CD4-positive, alpha-beta T cell treated with Interleukin-15 for 1 hour (primary cell): ENCODE measurements at regions not wholly inside any gene's neighbourhood (a gene's known extent, or its start where the extent isn't known, plus 50 kb on each side); places are given as distances from the start of the nearest gene placed in this dataset.

Source experiments
- DNase-seq: peaks from one replicate; pipeline ENCODE4 v3.0.0-alpha.2; 2020

DNA sequence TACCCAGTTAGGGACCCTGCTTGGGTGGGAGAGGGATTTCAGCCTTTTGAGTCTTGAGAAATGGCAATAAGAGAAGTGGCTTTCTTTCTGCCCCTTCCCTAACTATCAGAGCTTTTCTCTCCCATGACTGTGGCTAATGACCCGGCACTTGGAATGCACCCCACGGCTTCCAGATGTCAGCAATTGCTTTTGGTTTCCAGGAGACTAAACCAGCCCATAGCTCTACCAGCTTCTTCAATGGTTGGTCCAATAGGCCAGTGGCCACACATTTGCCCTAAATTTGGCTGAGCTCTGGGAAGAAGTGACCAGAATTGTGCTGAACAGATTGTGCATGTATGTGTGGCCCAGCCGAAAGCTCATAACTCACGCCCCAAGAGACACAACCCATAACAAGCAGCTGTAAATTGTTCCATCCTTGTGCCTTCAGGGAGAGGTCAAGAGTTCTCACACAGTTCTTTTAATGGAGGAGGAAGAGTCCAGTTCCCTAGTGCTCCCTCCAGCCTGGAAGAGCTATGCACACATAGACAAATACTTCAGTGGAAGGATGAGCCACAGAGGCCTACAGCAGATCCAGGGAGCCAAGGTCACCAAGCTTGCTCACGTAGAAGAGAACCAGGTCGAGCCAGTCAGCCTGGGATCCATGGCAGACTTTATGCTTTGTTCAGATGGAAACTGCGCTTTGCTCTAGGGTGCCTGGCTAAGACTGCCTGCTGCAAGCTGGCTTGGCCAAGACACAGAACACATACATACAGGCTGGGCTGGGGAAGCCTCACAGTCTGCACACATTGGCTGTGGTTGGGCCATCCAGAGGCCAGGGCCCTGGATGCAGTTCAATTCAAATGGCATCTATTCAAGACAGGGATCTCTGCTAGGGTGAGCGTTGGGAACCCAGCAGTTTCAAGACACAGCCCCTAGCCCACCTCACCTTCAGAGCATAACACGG, 131.8 kb upstream of the HABP2 start:
- no peak for DNase-seq

DNA sequence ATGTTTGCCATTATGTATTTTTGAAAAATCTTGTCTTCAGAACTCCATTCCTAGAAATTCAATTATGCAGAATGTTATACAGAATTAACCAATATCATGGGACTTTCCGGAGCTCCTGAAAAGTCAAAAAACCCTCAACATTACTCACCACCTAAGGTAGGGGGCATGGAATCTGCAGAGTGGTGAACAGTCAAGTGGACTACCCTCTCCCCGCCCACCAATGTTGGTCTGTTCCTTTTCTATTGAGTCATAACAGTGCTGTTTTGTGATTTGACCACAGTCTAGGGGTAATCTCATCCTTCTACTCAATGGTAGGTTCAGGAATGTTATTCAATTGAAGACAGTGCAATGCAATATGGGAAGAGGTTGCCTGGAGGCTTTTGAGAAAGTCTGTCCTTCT, 130.5 kb upstream of the HABP2 start:
- no peak for DNase-seq

DNA sequence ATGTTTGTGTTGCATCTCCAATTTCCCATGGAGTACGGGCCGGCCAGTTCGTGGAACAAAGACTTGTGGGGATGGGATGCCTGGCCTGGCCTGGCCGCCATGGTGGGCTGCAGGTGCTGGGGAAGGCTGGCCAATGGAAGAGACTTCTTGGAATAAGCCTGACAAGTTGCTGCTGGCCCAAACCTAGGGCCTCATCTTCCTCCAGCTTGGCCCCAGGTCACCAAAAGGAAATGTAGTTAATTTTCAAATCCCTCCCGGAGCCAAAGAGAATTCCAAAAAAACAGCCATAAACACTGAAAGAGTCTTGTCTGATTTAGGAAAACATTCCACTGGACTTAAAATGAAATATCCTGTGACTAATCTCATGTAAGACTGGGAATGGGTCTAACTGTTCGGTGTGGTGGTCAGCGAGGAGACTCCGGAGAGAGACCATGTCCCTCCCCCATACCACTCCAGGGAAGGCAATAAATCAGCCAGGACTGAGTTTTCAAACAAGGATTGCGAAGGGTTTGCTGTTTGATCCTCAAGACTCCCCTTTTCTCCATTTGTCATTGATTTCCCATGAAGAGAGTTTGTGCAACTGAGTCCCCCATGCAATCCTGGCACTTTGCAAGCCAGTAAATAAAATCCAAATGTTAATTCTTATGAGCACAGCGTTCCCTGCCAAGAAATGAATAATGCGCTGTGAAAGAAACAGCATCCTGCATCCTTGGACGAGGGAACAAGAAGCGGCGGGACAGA, 128.7 kb upstream of the HABP2 start:
- DNase-seq, result no peak

DNA sequence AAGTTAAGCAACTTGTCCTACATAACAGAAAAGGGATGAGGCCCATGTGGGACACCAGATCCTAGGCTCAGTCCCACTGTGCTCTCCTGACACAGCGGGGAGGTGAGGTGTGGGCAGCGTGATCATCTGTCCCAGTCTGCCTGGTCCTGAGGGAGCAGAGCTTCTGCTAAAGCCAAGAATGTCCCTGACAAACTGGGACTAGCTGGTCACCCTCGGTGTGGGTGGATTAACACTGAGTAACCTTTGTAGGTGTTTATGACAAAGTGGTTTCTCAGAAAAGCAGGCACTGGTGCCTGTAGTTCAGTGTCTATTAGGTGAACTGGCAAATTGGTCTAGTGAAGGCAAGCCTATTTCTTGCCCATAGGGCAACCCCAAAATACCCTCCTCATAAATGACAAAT, 127.8 kb upstream of the HABP2 start:
- DNase-seq, result no peak

DNA sequence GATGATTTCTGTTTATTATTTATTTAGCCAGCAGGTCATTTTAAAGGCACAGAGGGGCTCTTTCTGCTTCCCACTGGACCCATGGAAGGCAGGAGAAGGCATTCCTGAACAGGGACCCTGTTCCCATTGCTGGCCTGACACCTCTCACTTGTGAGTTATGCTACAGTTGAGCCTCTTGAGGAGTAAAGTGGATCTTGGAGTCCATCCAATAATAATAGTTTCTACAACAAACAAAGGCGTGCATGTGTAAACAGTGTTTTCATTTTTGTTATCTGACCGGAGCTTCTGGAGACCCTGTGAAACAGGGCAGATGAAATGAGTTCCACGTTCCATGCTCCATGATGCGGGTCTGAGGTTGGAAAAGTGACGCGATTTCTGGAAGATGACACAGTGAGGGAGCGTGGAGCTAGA, 127.3 kb upstream of the HABP2 start:
- DNase-seq, result no peak

DNA sequence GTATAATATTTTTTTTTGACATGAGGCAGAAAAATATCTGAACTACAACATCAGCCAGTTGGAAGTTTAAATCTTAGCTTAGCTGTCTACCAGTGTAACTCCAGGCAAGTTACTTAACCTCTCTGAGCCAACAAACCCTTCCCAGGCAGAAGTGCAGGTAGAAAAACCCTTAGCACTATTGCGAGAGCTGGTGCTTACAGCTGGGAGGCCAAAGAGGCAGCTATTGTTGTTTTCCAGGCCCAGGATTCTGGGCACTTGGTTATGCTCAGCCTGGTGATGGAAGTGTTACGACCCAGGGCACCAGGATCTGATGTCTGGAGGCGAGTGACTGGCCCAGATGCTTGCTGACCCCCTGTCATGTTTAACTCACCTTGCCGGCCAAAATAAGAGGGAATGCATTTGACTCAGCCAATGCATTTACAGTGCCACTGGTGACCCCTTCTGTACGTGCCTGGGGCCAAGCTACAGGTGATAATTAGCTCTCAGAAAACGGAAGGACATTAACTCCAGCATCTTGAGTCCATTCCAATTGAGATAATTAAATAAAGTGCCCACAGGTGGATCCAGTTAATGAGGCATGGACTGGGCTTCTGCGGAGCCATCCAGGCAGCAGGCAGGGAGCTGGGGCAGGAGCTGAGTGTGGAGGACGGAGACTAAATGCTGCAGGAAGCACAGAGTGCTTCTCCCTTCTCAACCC, 126.5 kb upstream of the HABP2 start:
- DNase-seq, result no peak

DNA sequence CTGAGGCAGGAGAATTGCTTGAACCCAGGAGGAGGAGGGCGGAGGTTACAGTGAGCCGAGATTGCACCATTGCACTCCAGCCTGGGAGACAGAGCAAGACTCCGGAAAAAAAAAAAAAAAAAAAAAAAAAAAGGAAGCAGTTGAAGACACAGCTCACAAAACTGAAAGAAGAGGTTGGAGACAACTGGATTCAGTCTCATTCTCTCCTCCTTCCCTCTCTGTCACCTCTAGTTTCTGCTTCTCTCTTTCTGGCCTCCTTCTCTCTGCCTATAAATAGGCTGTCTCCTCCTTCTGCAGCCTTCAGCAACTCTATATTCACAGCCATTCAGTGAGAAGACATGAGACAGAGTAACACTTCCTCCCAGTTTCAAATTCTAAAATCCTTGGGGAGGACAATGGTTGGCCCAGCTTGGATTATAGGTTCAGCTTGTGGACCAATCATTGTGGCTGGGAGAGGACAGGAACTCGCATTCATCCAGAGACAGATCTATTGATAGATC, 125.6 kb upstream of the HABP2 start:
- DNase-seq, result no peak

DNA sequence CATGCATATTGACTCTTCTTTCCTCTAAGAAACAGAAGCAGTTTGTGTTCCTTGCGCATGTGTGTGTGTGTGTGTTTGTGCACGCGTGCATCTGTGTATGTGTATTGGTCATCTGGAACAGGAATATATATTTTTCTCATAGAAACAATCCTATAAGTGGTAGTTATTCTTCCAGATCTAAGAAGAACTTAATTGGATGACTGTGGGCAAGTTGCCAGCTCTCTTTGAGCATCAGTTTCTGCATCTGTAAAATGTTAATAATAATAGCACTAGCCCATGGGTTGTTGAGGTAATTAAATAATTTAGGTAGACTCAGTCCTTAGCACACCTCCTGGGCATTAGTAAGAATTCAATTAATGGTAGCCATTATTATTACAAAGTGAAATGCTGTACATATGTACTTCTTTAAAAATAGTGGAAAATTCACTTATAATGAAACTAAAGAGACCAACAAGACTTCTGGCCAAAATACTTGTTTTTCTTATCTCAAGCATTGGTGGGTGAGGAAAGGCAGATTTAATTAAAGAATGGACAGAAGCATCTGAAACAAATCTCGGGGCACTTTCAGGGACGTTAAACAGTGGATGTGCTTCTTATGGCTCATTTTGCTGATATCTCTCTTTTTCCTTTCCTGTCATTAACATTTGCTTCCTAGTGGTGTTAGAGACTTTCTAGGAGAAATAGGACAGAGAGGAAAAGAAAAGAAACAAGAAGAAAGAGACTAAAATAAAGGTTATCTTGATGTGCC, 124.9 kb upstream of the HABP2 start:
- DNase-seq, result no peak

DNA sequence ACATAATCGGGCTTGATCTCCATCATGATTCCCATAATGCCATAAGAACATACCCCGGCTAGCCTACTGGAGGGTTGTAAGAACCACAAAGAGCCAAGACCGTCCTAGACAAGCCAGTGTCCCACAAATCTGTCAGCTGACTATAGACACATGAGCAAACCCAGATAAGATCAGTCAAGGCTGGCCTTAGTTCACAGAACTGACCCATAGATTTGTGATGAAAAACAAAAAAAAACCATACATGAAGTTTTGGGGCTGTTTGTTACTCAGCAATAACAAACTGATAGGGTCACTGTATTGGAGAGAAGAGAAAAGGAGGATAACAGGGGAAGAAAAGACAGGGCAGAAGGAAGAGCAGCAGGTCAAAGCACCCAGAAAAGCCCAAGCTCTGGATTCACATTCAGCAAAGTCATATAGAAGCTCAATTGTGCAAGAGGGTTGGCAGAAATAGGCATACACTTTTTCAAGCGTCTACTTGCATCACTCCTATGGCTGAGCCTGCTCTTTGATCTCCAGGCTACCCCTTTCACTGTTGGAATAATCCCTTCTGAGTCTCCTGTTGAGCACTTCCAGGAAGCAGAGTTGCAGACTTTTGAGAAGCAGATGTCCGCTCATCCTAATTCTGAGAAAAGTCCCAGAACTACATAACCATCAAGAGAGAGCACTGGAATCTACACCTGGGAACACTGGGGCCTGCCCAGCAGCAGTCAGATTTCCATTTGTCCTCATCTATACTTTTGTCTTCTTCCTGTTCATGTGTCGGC, 122.0 kb upstream of the HABP2 start:
- no peak for DNase-seq

DNA sequence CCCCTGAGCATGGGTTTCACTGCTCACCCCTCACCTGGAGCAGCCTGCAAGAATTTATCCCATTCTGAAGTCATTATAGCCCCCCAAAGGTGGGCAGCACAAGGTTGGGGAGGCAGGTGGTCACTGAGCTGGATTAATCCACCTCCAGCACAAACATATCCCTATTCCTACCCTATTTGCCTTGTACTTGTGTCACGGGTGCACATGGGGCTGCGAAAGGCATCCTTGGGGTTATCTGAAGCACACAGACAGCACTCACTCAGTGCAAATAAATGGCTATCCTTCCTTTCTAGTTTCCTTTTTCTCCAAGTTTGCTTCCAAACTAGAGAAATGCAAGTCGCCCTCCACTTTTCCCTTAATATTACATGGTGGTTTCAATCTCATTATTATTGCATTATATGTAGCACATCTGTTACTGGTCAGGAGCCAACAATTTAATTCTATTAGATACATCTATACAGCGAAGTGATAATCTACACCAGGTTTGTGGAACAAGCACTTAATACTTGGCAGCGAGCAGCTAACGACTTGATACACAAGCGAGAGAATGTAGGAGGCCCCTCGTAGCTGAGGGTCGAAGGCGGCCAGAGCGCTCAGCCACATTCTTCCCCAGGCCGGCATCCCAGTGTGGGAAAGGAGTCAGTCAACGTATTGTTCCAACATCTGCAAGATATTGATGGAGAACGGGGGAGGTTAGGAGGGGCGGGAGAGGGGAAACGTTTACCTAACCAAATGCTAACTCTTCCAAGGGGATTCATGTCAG, 121.3 kb upstream of the HABP2 start:
- no peak for DNase-seq

DNA sequence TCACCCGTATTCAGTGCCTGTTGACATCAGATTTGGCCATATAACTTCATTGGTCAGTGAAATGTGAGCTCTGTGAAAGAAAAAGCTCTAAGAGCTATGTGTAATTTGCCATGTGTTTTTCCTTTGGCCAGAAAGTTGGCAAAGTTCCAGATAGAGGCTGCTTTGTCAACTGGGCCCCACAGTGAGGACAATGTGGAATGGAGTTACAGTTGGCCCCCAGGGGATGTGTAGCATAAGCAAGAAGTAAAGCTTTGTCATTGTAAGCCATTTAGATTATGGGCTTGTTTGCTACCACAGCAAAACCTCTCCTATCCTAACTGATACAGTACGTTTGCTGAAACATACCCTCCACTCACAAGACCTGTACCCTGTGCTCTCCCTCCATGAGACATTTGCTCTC, 119.1 kb upstream of the HABP2 start:
- DNase-seq, result no peak

DNA sequence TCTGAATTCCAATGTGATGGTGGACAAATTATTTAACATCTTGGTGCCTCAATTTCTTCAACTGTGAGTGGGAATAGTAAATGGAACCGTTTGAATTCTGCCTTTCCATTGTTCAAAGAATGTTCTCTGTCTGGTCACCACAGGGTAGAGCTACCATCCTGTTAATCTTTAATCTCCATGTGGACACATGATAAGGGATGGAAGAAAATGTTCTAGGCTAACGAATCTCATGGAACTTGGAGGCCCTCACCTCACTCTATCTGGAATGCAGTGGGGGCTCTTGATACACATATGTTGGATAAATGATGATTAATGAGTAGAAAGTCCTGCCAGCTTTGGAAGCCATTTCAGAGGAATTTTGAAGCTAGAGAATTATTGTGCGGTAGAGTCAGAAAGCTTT, 118.5 kb upstream of the HABP2 start:
- DNase-seq, result no peak

DNA sequence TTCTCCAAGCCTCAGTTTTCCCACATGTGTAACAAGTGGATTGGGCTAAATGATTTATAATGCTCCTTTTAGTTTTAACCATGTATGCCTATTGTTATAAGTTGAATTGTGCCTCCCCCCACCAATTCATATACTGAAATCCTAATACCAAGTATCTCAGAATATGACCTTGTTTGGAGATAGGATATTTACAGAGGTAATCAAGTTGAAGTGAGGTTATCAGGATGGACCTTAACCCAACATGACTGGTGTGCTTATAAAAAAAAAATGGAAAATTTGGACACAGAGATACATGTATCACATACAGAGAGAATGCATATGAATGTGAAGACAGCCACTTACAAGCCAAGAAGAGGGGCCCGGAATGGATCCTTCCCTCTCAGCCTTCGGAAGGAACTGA, 117.9 kb upstream of the HABP2 start:
- DNase-seq, result no peak

DNA sequence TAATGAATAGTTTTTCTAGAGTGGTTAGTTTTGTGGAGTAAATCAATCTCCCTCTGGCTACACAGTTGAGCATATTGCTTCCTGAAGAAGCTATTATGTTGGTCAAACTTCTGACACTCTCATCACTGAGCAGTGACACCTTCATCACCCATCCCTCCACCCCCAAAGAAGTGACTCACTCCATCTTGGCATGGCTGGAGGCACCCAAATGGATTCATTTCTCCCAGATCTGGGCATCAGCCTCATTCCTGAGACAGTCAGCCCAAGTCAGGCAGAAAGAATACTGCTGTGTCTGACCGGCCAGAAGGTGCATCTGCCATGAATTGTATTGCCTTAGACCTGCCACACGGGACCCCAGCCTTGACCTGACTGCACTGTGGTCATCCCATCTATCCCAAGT, 117.0 kb upstream of the HABP2 start:
- DNase-seq, result no peak

DNA sequence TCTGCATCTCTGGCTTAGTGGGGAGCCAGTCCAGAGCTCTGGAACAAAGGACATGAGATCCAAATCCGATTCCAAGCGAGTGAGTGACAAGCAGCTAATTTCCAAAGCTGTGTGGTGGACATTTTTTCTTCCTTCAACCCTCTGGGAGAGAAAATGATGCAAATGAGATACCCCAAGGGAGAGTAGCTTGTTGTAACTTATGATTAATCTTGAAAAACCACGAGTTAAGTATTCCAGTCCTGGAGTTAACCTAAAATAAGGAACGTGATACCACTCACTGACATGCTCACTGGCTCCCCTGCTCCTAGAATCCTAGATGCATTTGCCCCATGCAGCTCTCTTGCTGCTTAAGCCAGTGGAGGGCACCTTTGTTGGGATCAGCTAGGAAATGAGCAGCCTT, 116.0 kb upstream of the HABP2 start:
- no peak for DNase-seq

DNA sequence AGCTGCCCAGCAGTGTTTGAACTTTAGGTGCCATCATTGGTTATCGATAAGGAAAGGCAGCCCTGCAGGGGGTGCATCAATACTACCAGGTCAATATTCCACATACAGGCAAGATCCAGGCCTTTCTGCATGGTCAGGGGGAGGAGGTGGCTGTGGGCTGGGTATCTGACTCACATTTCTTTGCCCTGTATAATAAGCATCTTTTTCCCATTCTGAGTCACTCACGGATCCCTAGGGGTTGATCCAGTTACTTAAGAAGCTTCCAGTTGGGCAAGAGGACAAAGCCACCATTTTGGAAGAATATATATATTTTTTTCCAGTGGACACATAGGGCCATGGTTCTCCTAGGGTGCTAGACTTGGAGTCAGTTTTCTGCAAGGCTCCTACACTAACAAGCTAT, 114.2 kb upstream of the HABP2 start:
- no peak for DNase-seq

DNA sequence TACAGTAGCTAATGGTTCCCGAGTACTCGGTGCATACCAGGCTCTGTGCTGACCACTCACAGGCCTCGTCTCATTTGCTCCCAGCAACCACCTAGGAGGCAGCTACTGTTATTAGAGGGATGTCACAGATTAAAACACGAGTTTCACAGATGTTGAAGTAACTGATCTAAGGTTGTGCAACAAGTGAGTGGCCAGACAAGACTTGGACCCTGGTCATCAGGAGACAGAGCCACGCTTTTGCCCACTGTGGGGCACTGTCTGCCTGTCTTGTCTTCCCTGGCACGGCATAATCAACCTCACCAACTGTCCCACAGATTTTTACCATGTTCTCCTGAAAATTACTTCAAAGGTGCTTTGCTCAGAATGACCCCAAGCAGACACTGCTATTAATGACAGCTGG, 111.6 kb upstream of the HABP2 start:
- no peak for DNase-seq

DNA sequence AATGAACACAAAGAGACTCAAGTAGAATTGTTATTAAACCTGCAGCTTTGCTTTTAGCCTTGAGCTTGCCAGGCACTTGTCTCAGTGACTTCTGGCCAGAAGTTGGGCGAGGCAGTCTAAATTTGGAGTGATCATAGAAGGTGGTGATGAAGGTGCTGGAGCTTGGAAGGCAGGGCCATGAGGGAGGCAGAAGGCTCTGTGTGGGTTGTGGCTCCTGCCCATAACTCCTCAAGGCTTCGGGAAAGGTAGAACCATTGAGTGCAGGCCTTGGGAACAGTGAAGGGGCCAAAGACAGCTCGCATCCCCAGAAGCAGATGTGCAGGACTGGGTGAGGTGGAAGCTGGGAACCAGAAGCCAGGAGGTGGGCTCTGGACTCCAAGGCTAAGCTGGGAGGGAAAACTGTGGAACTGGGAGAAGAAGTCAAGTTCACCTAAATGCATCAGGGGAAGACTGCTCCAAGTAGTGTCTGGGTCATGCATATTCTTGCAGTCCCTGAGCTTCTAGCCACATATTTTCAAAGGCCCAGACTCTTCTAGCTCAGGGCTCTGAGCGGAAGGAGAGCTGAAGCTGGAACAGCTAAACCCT, 111.1 kb upstream of the HABP2 start:
- DNase-seq, result no peak

DNA sequence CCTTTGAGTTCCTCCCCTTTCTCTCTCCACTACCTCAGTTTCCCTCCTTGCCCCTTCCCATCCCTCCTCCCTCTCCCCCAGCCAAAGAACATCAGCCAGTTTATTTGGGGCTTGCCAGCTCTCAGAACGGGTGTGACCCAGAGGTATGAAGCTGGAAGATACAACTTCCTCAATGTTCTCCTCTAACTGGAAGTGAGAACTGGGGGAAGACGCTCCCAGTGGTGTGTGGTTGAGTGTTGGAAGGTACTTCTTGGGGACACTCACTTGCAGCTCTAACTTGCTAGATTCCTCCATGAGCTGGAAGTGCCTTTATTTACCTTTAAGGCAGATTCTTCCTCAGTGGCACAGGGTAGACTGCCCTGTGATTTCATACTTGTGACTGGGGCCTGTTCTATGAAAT, 110.5 kb upstream of the HABP2 start:
- no peak for DNase-seq

DNA sequence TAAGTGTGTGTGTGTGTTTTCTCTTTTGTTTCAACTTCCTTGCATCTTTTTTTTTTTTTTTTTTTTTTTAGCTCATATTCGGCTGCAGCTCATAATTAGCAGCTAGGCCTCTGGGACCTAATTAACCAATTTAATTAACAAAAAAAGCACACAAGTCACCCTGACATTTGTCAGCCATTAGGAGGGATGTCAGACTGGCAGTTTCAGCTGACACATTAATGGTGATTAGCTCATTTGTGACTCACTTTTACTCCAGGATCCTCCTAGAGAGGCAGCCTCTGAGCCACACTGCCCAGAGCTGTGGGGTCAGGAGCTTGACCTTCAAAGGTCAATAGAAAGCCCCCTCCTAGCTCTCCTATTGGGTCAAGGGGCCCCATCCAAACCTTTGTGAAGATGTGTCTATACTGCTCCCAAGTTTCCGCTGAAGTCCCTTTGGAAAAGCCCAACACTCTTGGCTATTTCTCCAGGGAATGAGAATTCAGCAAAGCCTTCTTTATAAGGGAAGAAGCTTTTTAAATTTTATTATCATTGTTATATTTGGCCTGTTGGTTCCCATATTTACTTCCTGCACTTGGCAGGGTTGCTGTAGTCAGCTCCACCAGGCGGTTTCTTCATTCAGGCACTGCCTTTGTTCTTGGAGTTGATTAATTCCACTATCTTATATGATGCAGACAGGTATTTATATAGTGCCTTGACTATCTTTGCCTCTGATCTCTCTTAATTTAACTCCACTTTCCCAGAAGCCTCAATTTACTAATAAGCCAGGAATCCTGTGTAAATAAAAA, 109.5 kb upstream of the HABP2 start:
- no peak for DNase-seq
